Small intestine (tissue), 7 donors: ENCODE measurements at regions not wholly inside any gene's neighbourhood (a gene's known extent, or its start where the extent isn't known, plus 50 kb on each side); places are given as distances from the start of the nearest gene placed in this dataset.

ENCODE experiments used
- DNase-seq, 2 donors: peaks; one replicate each; pipeline versions ENCODE4 v3.0.0 to v3.0.0-alpha.2; 2013
- FAIRE-seq: peaks from 2 replicates; lab custom pipeline; 2012; peaks lifted over from hg19 to GRCh38; lab: Jason Lieb, UNC
- H3K27ac ChIP-seq, 3 donors: one replicate each; pipeline ENCODE4 v1.5.1; 2013; ENCODE audit warnings: low read length in 2 of 3, mild to moderate bottlenecking in 2 of 3, control low read depth in 1 of 3, inconsistent platforms in 1 of 3, low read depth in 1 of 3, moderate library complexity in 1 of 3
- H3K27me3 ChIP-seq, 3 donors: one replicate each; pipeline ENCODE4 v1.6.1; 2013; ENCODE audit warnings: low read length in 3 of 3, inconsistent platforms in 1 of 3; ENCODE audit not compliant: control insufficient read depth in 3 of 3, insufficient read depth in 3 of 3
- H3K36me3 ChIP-seq, 3 donors: one replicate each; pipeline ENCODE4 v1.6.1; 2013; ENCODE audit warnings: low read length in 3 of 3, inconsistent platforms in 1 of 3, low read depth in 1 of 3, mild to moderate bottlenecking in 1 of 3, moderate library complexity in 1 of 3; ENCODE audit not compliant: control insufficient read depth in 3 of 3, insufficient read depth in 2 of 3
- H3K4me1 ChIP-seq, 3 donors: one replicate each; pipeline ENCODE4 v1.6.1; 2013; ENCODE audit warnings: low read length in 2 of 3, inconsistent platforms in 1 of 3, low read depth in 1 of 3, mild to moderate bottlenecking in 1 of 3, moderate library complexity in 1 of 3; ENCODE audit not compliant: control insufficient read depth in 3 of 3, insufficient read depth in 2 of 3
- H3K4me3 ChIP-seq, 3 donors: one replicate each; pipeline ENCODE4 v1.5.1; 2013; ENCODE audit warnings: low read length in 3 of 3, control low read depth in 1 of 3, inconsistent platforms in 1 of 3, low read depth in 1 of 3, mild to moderate bottlenecking in 1 of 3, moderate library complexity in 1 of 3
- H3K9me3 ChIP-seq, 2 donors: one replicate each; pipeline ENCODE4 v1.6.1; 2013; ENCODE audit warnings: low read depth in 1 of 2, low read length in 1 of 2; ENCODE audit not compliant: control insufficient read depth in 2 of 2, insufficient read depth in 1 of 2
- WGBS, 3 donors: extraction: QIAGEN DNeasy Blood & Tissue Kit; methylation state at CpG; one replicate each; pipeline ENCODE4 v1.1.7; 2013; 5-methylcytosine and 5-hydroxymethylcytosine counted together
- donor health status: healthy with polysubstance abuse.
- donor health status: control.
- donor health status: control.
- donor health status: Bipolar disorder and iron deficiency.
- donor health status: healthy.

DNA sequence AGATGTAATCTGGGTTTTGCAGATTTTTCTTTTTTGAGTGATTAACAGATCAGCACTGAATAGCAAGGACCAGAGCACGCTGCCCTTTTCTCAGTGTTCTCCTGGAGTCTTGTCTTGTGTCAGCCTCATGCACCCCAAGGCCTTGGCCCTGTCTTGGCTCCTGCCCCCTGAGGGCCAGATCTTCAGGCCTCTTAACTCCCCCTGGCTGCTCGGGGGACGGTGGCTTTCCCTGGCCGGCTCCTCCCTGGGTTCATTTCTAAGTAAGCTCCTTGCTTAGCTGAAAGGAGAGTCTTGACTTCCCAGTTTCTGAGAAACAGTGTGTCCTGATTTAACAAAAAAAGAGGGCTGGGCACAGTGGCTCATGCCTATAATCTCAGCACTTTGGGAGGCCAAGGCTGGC, 1139.3 kb downstream of the BRD1 start:
- no peaks in the 10 kb centered on the region for H3K27me3 ChIP-seq
- H3K9me3 ChIP-seq, result no peaks in the 10 kb centered on the region
- no peaks in the 10 kb centered on the region for H3K4me1 ChIP-seq
- no peak for DNase-seq
- no peak for FAIRE-seq
- no peak overlapping the region for H3K27ac ChIP-seq
- H3K36me3 ChIP-seq, result no peaks in the 10 kb centered on the region
- WGBS, 3 donors, result 81 to 88% (median 83%) methylated on average over 4 of the region's 4 CpGs
- H3K4me3 ChIP-seq, result no peak overlapping the region

DNA sequence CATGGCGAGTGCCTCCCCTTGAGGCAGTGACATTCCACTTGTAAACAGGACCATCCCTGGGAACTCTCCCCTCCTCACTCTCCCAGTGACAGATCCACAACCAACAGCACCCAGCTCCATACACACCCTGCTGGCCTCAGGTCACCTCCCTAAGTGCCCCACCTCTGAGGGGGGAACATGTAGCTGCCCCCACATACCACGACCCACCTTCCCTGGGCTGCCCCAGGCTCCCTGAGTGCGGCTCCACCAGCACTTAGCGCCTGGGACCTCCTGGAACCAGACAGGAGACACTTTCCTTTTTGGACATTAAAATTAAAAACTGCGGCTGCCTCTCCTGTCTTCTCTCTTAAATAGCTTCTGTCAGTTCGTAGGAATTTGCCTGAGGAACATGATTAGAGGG, 1140.1 kb downstream of the BRD1 start:
- no peaks in the 10 kb centered on the region for H3K4me1 ChIP-seq
- no peak overlapping the region for H3K4me3 ChIP-seq
- H3K9me3 ChIP-seq, result no peaks in the 10 kb centered on the region
- no peaks in the 10 kb centered on the region for H3K36me3 ChIP-seq
- no peaks in the 10 kb centered on the region for H3K27me3 ChIP-seq
- WGBS, 3 donors, result 81 to 88% (median 82%) methylated on average over 6 of the region's 6 CpGs
- H3K27ac ChIP-seq, result no peak overlapping the region
- no peak for DNase-seq
- no peak for FAIRE-seq

GRCh38 chr22:48686694-48687302, 1140.9 kb downstream of the BRD1 start:
- Histone ChIP-seq H3K36me3 (no peaks in the 10 kb centered on the region), H3K9me3 (no peaks in the 10 kb centered on the region), H3K4me1 (no peaks in the 10 kb centered on the region), H3K27ac (no peak overlapping the region), H3K4me3 (no peak overlapping the region), H3K27me3 (no peaks in the 10 kb centered on the region)
- 78 to 87% (median 82%) methylated on average over 2 of the region's 2 CpGs for WGBS, 3 donors
- DNase-seq (no peak), FAIRE-seq (no peak)

DNA sequence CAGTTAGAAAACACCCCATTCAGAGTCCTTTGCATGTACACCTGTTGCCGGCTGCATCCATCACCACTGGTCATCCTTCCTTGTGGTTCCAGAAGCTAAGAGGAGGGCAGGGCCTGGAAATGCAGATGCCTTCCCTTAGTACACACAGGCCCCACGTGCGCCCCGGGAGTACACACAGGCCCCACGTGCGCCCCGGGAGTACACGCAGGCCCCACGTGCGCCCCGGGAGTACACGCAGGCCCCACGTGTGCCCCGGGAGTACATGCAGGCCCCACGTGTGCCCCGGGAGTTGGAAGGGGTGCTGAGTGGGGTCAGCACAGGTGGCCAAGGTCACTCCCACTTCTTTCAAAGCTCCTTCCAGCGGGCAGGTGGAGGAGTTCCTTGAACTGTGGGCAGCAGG, 1141.9 kb downstream of the BRD1 start:
- DNase-seq, result no peak
- Histone ChIP-seq H3K4me1 (no peaks in the 10 kb centered on the region), H3K36me3 (no peaks in the 10 kb centered on the region), H3K4me3 (no peak overlapping the region), H3K27me3 (no peaks in the 10 kb centered on the region), H3K9me3 (no peaks in the 10 kb centered on the region), H3K27ac (no peak overlapping the region)
- FAIRE-seq, result no peak
- WGBS, 3 donors, result 93 to 96% (median 94%) methylated on average over 17 of the region's 17 CpGs

DNA sequence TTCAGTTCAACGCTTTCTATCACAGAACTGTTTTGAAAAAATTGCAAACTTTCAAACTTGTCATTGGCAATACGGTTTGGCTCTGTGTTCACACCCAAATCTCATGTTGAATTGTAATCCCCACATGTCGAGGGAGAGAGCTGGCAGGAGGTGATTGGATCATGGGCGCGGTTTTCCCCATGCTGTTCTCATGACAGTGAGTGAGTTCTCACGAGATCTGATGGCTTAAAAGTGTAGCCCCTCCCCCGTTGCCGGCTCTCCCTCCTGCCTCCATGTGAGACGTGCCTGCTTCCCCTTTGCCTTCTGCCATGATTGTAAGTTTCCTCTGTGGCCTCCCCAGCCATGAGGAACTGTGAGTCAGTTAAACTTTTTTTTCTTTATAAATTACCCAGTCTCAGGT, 1144.0 kb downstream of the BRD1 start:
- Histone ChIP-seq H3K9me3 (no peaks in the 10 kb centered on the region), H3K27ac (no peak overlapping the region), H3K36me3 (no peaks in the 10 kb centered on the region), H3K4me1 (no peaks in the 10 kb centered on the region), H3K27me3 (no peaks in the 10 kb centered on the region), H3K4me3 (no peak overlapping the region)
- WGBS, 3 donors, result 71 to 81% (median 76%) methylated on average over 9 of the region's 9 CpGs
- FAIRE-seq (no peak), DNase-seq (no peak)

GRCh38 chr22:48682504-48682903, 1145.2 kb downstream of the BRD1 start:
- Histone ChIP-seq H3K9me3 (no peaks in the 10 kb centered on the region), H3K36me3 (no peaks in the 10 kb centered on the region), H3K4me3 (no peak overlapping the region), H3K27me3 (no peaks in the 10 kb centered on the region), H3K27ac (no peak overlapping the region), H3K4me1 (no peaks in the 10 kb centered on the region)
- DNase-seq (no peak), FAIRE-seq (no peak)
- 81 to 89% (median 89%) methylated on average over 11 of the region's 11 CpGs for WGBS, 3 donors

DNA sequence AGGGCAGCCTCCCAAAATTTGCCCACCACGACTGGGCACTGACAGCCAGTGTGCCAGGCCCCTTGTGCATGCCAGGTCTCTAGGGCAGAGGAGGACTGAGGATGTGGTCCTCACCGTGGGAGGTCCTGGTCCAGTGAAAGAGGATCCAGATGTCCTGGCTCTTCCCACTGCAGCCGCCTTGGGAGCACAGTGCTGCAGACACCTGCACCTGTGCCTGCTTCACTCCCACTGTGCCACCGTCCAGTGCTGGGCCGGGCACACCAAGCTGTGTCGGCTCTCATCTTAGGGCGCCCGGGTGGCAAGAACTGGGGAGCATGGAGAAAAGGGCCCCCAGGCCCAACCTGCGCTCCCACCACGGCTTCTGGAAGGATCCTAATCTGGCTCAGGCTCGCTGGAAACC, 1147.1 kb downstream of the BRD1 start:
- FAIRE-seq (no peak), DNase-seq (no peak)
- WGBS, 3 donors, result 64 to 87% (median 67%) methylated on average over 11 of the region's 11 CpGs
- H3K27me3 ChIP-seq, result no peaks in the 10 kb centered on the region
- H3K4me1 ChIP-seq, result no peaks in the 10 kb centered on the region
- H3K27ac ChIP-seq, result no peak overlapping the region
- no peak overlapping the region for H3K4me3 ChIP-seq
- no peaks in the 10 kb centered on the region for H3K9me3 ChIP-seq
- H3K36me3 ChIP-seq, result no peaks in the 10 kb centered on the region

DNA sequence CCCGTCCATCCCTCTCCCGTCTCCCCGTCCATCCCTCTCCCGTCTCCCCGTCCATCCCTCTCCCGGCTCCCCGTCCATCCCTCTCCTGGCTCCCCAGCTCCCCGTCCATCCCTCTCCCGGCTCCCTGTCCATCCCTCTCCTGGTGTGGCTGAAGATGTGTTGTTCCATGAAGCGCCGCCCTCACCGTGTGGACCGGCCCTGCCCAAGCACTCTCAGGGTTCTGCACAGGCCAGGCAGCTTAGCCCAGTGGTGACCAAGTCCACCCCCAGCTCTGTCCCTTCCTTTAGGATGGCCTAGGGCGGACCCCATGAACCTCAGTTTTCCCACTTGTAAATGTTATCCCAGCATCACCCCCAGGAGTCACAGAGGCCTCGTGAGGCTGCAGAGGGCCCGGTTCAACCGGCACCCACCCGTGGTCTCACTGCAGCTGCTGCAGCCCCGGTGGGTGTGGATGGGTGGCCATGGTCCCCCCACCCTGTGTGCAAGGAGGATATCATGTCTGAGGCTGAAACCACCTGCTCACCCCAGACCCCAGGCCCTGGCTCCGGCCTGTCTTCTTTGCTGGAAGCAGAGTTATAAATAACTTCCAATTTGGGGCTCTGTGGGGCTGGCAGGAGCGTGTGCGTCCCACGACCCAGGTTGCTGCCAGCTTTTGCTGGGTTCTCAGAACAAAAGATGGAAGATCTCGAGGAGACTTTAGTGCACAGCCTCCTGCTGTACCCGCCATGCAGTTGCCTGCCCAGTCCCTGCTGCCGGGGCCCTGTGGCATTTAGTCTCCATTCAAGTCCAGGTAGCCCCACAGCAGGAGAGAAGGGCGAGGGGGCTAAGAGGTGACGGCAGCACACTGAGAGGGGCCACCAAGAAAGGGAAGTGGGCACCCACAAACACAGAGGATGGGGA, 1147.8 kb downstream of the BRD1 start:
- FAIRE-seq, result no peak

More for the DNA sequence above, 1147.8 kb downstream of the BRD1 start:
- Histone ChIP-seq H3K4me3 (no peak overlapping the region), H3K9me3 (no peaks in the 10 kb centered on the region), H3K36me3 (no peaks in the 10 kb centered on the region), H3K4me1 (no peaks in the 10 kb centered on the region), H3K27ac (no peak overlapping the region), H3K27me3 (no peaks in the 10 kb centered on the region)
- 77 to 86% (median 79%) methylated on average over 28 of the region's 28 CpGs for WGBS, 3 donors
- DNase-seq, result no peak
